HG03460 (cell line): ENCODE measurements at regions not wholly inside any gene's neighbourhood (a gene's known extent, or its start where the extent isn't known, plus 50 kb on each side); places are given as distances from the start of the nearest gene placed in this dataset.
"Not testable (repeated sequence)": the region's sequence is repeated elsewhere in the genome, so short reads cannot be mapped to it uniquely, and the experiment has no call there.

Experiments used
- ATAC-seq: cut with Tn5 transposase; IDR thresholded peaks from one replicate; pipeline ENCODE4 v1.9.1; 2021; ENCODE audit not compliant: unreplicated experiment

GRCh38 chr1:4166713-4167112, 266.6 kb upstream of the C1orf174 start:
- no peak for ATAC-seq

DNA sequence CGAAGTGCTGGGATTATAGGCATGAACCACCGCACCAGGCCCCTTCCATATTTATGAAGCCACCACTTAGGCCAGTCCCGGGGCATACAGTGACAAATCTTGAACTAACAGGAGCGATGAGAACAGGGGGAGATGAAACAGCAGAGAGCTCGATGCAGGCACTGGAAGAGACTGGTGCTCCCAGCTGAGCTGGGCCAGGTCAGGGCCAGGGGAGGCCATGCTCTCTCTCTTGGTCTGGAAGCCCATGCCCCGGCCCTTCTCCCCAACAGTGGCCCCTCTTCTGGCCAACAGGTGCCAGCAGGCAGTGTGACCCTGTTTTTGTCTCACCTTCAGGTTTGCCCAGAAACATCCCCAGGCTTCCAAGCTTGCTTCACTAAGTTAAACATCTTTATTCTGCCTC, 269.9 kb upstream of the C1orf174 start:
- ATAC-seq = no peak

DNA sequence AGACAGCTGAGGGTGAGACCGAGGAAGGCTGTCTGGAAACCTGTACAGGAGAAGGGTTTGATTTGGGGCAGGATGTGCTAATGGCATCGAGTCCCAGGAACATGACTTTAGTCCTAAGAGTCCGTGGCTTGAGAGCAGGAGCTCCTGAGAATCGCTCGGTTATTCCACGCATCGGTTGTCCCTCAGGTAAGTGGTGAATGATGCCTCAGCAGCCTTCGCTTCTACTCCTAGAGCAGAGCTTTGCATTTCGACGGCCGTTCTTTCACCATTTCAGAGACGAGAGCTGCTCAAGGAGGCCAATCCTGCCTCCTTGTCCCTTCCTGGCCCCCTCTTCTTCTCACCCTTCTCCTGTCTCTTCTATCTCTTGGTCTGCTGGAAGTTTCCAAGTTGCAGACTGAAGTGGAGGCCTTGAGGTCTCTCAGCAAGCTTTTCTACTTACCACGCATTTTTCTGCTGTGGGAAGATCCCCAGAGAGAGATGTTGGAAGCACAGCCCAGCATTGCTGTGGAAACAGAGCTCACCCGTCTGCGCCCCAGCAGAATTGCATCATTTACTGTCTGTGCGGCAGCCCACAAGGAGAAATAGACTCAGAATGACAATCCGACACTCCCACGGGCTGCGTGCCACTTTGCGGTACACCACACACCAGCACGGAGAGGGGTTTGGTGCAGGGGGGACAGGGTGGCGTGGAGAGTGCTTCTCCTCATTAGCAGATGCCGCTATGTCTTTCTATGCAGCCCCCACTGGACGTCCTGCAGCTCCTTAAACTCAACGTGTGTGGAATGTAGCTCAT, 270.7 kb upstream of the C1orf174 start:
- ATAC-seq = no peak

DNA sequence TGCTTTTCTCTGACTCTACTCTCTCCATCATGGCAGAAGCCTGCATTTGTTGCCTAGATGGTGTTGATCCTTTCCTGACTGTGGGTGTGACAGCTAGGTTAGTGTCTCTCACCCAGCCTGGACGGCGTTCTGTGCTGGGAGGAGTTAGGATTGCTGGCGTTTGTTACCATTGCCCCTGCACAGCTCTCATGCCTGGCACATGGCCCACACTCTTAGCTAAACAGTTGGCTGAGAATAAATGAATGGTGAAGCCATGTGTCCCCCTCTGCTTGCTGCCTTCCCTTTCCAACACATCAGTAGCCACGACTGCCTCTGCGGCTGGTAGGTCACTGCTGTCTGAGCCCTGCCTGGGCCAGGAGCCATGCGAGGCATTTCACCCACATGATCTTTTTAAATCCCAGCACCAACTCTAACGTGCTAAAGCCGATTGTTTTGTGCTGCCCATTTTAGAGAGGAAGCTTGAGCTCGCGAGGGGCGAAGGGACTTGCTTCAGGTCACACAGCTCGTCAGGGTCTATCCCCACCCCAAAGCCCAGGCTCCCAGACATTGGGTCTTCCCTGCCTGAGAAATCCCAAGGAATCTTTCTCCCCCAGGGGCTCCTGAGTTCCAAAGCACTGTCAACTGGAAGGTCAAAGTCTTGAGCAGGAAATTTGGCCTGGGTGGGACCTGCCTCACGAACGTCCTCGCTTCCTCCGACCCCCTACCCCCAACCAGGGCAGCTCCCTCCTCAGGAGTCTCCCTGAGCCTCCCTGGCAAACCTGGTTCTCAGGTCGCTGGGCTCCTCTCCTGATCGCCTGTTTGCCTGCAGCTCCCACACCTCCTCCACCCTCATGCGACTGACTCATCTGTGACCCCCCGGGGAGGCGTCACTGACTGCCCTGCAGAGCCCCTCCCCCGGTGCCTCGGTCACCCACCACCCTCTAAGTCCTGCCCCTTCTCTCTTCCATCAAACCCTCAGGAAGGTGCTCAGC, 271.7 kb upstream of the C1orf174 start:
- ATAC-seq = no peak

GRCh38 chr1:4172644-4173599, 272.9 kb upstream of the C1orf174 start:
- ATAC-seq = no peak

DNA sequence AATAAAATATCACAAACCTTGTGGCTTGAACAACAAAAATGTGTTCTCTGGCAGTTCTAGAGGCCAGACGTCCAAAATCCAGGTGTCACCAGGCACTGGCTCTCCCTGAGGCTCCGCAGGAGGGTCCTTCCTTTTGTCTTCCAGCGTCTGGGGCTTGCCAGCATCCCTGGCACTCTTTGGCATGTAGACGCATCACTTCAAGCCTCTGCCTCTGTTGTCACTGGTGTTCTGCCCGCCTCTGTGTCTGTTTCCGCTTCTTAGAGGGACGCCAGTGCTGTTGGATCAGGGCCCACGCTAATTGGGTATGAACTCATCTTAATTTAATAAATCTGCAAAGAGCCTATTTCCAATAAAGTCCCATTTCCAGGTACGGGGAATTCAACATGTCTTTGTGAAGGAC, 273.7 kb upstream of the C1orf174 start:
- no peak for ATAC-seq

DNA sequence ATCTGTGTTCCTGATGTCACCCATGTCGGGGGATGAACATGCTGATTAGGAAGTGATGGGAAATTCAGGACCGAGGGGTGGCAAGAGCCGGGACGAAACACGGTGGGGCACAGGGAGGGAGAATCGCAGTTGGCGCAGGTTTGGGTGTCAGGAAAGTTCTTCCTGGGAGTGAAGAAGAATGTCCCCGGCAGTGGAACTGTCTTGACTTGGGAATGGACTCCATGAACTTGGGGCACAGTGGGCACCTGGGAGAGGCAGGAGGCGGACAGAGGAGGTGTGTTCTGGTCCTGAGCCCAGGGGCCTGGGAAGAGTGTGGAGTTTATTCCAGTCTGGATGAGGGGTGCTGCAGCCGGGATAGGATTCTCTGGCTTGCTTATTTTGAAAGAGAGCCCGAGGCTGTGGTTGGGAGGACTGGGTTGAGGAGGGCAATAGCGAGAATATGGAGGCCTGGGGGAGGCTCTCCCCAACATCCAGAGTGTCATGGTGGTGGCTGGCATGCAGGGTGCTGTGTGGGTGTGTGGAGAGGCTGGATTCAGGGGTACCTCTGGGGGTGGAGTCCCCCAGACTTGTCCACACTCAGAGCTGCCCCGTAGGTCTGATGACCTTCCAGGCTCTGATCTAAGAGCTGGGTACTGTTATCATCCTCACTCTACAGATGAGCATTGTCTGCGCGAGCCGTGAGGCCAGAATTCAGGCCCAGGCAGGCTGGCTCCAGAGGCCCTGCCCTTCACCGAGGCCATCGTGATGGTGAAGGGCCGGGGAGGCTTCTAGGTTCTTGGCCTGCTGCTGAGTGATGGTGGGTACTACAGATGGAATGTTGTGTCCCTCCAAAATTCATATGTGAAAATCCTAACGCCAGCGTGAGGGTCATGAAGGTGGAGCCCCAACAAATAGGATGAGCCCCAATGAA, 274.5 kb upstream of the C1orf174 start:
- no peak for ATAC-seq

DNA sequence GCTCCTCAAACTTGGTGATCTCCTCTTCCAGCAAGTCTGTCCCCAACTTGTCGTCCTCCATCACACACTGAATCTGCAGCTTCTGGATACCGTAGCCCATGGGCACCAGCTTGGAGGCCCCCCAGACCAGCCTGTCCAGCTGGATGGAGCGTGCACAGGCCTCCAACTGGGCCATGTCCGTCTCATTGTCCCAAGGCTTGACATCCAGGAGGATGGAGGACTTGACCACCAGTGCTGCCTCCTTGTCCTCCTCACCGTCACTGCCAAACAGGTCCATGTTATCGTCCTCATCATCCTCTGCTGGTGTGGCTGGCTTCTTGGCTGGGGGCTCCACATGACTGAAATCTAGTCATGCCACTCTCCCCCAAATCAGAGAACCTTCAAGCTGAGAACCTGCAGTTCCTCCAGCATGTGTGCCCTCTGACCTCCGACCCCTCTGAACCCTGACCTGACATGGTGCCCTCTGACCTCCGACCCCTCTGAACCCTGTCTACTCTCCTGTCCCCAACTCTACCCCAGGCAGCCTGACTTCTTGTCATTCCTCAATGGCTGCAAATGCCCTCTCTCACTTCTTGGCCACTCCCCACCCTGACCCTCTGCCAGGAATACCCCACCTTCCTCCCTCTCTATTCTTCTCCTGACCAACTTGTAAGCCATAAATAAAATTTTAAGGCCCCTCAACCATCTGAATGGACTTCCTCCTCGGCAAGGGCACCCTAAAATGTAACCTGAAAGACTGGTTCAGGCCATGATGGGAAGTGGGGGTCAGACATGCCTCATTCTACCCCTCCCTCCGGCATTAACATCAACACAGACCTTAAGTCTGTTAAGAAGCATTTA, 275.7 kb upstream of the C1orf174 start:
- no peak for ATAC-seq

DNA sequence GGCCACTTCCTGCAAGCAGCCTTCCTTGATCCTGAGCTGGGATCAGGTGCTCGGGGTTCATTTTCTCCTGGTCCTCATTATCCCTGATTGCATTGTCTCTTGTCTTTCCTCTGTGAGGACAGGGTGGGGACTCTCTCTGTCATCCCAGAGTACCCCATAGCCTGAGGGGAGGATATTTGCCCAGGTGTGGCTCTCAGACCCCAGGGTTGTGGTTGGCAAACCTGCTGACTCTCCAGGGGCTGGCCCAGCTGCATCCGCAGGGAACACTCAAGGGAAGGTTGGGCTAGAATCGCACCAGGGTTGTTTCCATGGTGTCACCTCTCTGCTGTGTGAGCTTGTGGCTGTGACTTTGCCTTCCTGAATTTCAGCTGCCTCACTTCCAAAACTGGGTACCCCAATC, 276.8 kb upstream of the C1orf174 start:
- no peak for ATAC-seq

DNA sequence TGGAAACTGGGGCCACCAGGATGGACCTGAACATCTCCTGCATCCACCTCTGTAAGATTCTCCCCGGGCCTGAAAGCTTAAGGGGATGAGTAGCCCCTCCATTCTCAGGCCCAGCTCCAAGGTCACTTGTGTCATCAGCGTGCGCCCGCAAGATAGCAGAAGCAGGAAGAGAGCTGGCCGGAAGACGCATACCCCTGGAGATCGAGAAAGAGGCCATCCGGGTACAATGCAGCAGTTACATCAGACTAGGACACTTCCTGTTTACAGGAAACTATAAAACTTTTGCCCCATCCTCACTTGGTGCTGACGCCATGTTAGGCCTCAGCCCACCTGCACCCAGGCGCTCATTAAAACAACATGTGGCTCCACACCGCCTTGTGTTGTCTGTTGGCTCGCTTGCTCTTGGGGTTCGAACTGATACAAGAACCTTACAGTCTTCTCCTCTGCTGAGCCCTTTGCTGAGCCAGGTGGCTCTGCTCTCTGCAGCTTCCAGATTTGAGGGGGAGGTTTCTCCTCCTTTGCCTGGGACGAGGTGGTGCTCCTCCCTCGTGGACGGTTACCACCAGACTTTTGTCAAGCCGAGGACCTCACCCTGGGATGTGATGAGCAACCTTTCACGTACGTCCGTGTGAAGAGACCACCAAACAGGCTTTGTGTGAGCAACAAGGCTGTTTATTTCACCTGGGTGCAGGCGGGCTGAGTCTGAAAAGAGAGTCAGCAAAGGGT, 277.5 kb upstream of the C1orf174 start:
- ATAC-seq = no peak

DNA sequence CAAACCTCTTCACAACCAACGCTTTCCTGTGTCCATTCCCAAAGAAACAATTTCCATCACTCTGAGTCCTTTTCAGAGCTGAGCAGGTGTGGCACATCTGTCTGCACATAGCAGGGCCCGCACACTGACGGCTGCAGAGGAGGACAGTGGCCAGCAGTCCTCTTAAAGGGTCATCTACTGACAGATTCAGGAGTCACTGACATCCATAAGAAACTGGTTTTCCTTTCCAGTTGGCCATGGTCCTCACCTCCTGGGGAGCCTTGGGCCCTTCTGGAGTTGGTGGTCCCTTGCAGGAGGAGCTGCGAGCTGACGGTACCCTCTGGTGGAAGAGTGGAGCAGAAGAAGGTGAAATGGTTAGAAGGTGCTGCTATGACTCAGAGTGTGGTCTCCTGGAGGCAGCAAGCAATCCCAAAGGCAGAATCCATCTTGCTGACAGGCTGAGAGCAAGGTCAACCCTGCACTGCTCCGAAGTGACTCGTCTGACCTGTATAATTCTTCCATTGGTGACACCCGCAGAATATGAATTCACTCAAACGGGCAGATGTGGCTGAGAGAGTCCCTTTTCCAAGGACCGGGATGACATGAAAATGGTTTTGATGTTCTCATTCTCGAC, 278.5 kb upstream of the C1orf174 start:
- no peak for ATAC-seq

- no peak for ATAC-seq
Observed at GRCh38 chr1:4179914-4180735, 280.1 kb upstream of the C1orf174 start.

- ATAC-seq = not testable (repeated sequence)
Observed at GRCh38 chr1:4186486-4186885, 286.4 kb upstream of the C1orf174 start.

GRCh38 chr1:4203501-4203900, 303.4 kb upstream of the C1orf174 start:
- ATAC-seq = no peak

DNA sequence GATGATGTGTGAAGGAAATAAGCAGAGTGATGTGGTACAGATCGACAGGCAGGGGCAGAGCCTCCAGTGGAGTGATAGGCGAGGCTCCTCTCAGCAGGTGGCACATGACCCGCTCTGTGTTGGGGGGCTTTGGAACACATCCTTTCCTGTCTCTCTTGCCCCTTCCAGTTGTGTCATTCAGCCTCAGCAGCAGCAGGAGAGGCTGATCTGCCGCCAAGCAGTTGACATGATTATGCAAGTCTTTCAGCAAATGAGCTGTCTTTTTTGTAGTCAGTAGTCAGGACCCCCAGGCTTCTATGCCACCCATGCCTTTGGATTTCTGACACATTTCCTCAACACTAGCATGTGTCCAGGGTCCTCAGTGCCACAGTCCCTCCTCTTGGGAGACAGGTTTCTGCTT, 307.1 kb upstream of the C1orf174 start:
- no peak for ATAC-seq

DNA sequence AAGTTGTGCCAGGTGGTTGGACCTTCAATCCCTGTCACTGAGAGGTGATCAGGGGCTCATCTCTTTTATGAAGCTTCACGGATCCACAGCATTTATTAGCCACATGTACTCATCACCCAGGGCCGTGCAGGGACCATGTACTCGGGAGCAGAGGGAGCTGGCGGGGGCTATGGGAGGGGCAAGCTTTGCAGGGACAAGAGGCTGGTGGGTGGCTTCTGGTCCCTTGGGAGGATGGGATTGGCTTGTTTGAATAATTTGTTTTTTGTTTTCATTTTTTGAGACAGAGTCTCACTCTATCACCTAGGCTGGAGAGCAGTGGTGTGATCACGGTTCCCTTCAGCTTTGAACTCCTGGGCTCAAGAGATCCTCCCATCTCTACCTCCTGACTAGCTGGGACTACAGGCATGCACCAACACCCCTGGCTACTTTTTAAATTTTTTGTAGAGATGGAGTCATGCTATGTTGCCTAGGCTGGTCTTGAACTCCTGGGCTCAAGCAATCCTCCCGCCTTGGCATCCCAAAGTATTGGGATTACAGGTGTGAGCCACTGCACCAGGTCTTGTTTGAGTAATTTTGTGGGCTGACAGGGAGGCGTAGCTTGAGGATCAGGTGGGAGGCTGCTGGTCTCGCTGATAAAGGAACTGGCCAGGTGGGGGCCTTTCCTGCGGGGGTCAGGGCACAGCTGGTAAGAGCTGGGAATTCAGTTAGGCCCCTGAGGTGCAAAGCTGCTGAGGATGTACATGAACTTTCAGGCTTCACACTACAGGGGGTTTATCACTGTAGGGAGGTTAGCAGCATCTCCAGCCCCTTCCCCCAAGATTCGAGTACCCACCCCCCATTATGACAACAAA, 308.0 kb upstream of the C1orf174 start:
- no peak for ATAC-seq
